ENCODE measurements at regions not wholly inside any gene's neighbourhood (a gene's known extent, or its start where the extent isn't known, plus 50 kb on each side); places are given as distances from the start of the nearest gene placed in this dataset.

- TF ChIP-seq CTCF (IDR thresholded peaks at IDR 0.05; ENCODE audit: poor library complexity), result no peak
- TF ChIP-seq EZH2phosphoT487 (IDR thresholded peaks at IDR 0.05; ENCODE audit: low read depth, severe bottlenecking, unreplicated experiment), result no peak
- no peak for TF ChIP-seq EZH2 (IDR thresholded peaks at IDR 0.05; ENCODE audit: borderline replicate concordance)
- Histone ChIP-seq H3K36me3 (replicated peaks; ENCODE audit: insufficient read depth, low read depth) (no peaks in the 10 kb centered on the region), H4K20me1 (ENCODE audit: insufficient read depth, poor library complexity, severe bottlenecking) (no peaks in the 10 kb centered on the region), H3K4me1 (ENCODE audit: insufficient read depth) (no peaks in the 10 kb centered on the region), H2AFZ (no peak overlapping the region), H3K9me3 (ENCODE audit: low read depth) (no peaks in the 10 kb centered on the region), H3K9me2 (replicated peaks; ENCODE audit: insufficient read depth) (no peaks in the 10 kb centered on the region), H3K27ac (no peak overlapping the region), H3K4me3 (no peak overlapping the region), H3K4me2 (no peak overlapping the region), H3K27me3 (no peaks in the 10 kb centered on the region), H3K79me2 (no peaks in the 10 kb centered on the region)
- no peak for DNase-seq (ENCODE audit: low spot score)
- WGBS (ENCODE audit: low lambda C conversion rate, missing lambda C conversion rate), result 80% methylated on average over 6 of the region's 6 CpGs
Measured at GRCh38 chr17:71966055-71966454, 154.8 kb upstream of the SOX9 start.

- Histone ChIP-seq H3K27ac (no peak overlapping the region), H4K20me1 (ENCODE audit: insufficient read depth, poor library complexity, severe bottlenecking) (no peaks in the 10 kb centered on the region), H3K79me2 (no peaks in the 10 kb centered on the region), H3K27me3 (no peaks in the 10 kb centered on the region), H3K36me3 (replicated peaks; ENCODE audit: insufficient read depth, low read depth) (no peaks in the 10 kb centered on the region), H3K4me1 (ENCODE audit: insufficient read depth) (no peaks in the 10 kb centered on the region), H3K9me2 (replicated peaks; ENCODE audit: insufficient read depth) (no peaks in the 10 kb centered on the region), H3K4me2 (no peak overlapping the region), H3K9me3 (ENCODE audit: low read depth) (no peaks in the 10 kb centered on the region), H3K4me3 (no peak overlapping the region), H2AFZ (no peak overlapping the region)
- 91% methylated on average over 13 of the region's 13 CpGs for WGBS (ENCODE audit: low lambda C conversion rate, missing lambda C conversion rate)
- DNase-seq (ENCODE audit: low spot score), result no peak
- no peak for TF ChIP-seq EZH2 (IDR thresholded peaks at IDR 0.05; ENCODE audit: borderline replicate concordance)
- TF ChIP-seq CTCF (IDR thresholded peaks at IDR 0.05; ENCODE audit: poor library complexity), result no peak
- no peak for TF ChIP-seq EZH2phosphoT487 (IDR thresholded peaks at IDR 0.05; ENCODE audit: low read depth, severe bottlenecking, unreplicated experiment)
Measured at GRCh38 chr17:71966459-71967313, 154.1 kb upstream of the SOX9 start.

- no peak overlapping the region for H3K4me2 ChIP-seq
- H2AFZ ChIP-seq, result no peak overlapping the region
- no peaks in the 10 kb centered on the region for H3K9me3 ChIP-seq (ENCODE audit: low read depth)
Measured at GRCh38 chr17:71969500-71969899, 151.3 kb upstream of the SOX9 start.

More at GRCh38 chr17:71969500-71969899, 151.3 kb upstream of the SOX9 start:
- Histone ChIP-seq H3K27me3 (no peaks in the 10 kb centered on the region), H4K20me1 (ENCODE audit: insufficient read depth, poor library complexity, severe bottlenecking) (no peaks in the 10 kb centered on the region), H3K36me3 (replicated peaks; ENCODE audit: insufficient read depth, low read depth) (no peaks in the 10 kb centered on the region), H3K4me1 (ENCODE audit: insufficient read depth) (no peaks in the 10 kb centered on the region), H3K27ac (no peak overlapping the region), H3K4me3 (no peak overlapping the region), H3K9me2 (replicated peaks; ENCODE audit: insufficient read depth) (no peaks in the 10 kb centered on the region), H3K79me2 (no peaks in the 10 kb centered on the region)
- TF ChIP-seq EZH2 (IDR thresholded peaks at IDR 0.05; ENCODE audit: borderline replicate concordance), result no peak
- TF ChIP-seq CTCF (IDR thresholded peaks at IDR 0.05; ENCODE audit: poor library complexity), result no peak
- DNase-seq (ENCODE audit: low spot score), result no peak

Data from hepatocyte (in vitro differentiated cells).